DND-41 (cell line): ENCODE measurements at regions not wholly inside any gene's neighbourhood (a gene's known extent, or its start where the extent isn't known, plus 50 kb on each side); places are given as distances from the start of the nearest gene placed in this dataset.

Experiments used
- CTCF ChIP-seq: IDR thresholded peaks from 2 replicates; pipeline ENCODE4 v1.5.1; 2012; ENCODE audit warnings: borderline replicate concordance, low read length, moderate library complexity, mild to moderate bottlenecking; ENCODE audit not compliant: poor library complexity, severe bottlenecking; ENCODE audit errors: extremely low read depth
- EZH2 ChIP-seq: IDR thresholded peaks from 3 replicates; pipeline ENCODE4 v1.6.1; 2012; ENCODE audit warnings: borderline replicate concordance, low read depth, mild to moderate bottlenecking, moderate library complexity, low read length, inconsistent platforms; ENCODE audit not compliant: severe bottlenecking

GRCh38 chr13:73304442-73304841, 245.6 kb downstream of the KLF5 start:
- TF ChIP-seq CTCF: no peak
- TF ChIP-seq EZH2: no peak
